GM12878 (cell line): ENCODE measurements at regions not wholly inside any gene's neighbourhood (a gene's known extent, or its start where the extent isn't known, plus 50 kb on each side); places are given as distances from the start of the nearest gene placed in this dataset.

Experiments used
- ATAC-seq: fragments of 200-7000 bp; cut with Tn5 transposase; 3 replicates; pipeline ENCODE4 v1.9.1; 2020; ENCODE audit warnings: mild to moderate bottlenecking, moderate library complexity
- BruUV-seq: library from RNA; stranded (reverse); fragments of 400-500 nt; replicated peaks from 2 replicates; lab custom pipeline; 2021; lab: Mats Ljungman, UMichigan
- CTCF ChIA-PET: fragments of 300-600 bp; sonication (Branson Sonifier 250); formaldehyde crosslinking; extraction: SDS; loops from one replicate; lab custom pipeline; 2021; ENCODE audit warnings: inconsistent platforms; lab: Yijun Ruan, JAX
- POLR2A ChIA-PET: fragments of 350-600 bp; formaldehyde crosslinking; extraction: SDS; loops from one replicate; lab custom pipeline; 2021; ENCODE audit warnings: inconsistent platforms; lab: Charles Lee
- RAD21 ChIA-PET: fragments of 300-600 bp; sonication (Branson Sonifier 250); formaldehyde crosslinking; loops from one replicate; lab custom pipeline; 2023; ENCODE audit warnings: antibody characterized with exemption; ENCODE audit not compliant: unreplicated experiment; lab: Charles Lee
- SMC1A ChIA-PET: fragments of 300-600 bp; sonication (Branson Sonifier 250); formaldehyde crosslinking; loops from one replicate; lab custom pipeline; 2023; ENCODE audit not compliant: unreplicated experiment, uncharacterized antibody; lab: Charles Lee
- DNase-seq: peaks from one replicate; pipeline ENCODE4 v3.0.0-alpha.2; 2011; ENCODE audit warnings: low read depth, low spot score
- FAIRE-seq: peaks from 3 replicates; lab custom pipeline; 2011; peaks lifted over from hg19 to GRCh38; lab: Jason Lieb, UNC
- H2AFZ ChIP-seq: 2 replicates; pipeline ENCODE4 v1.6.0; 2011; ENCODE audit warnings: low read depth, low read length, control low read depth; ENCODE audit not compliant: control insufficient read depth
- H3K27ac ChIP-seq: 2 replicates; pipeline ENCODE4 v1.5.1; 2011; ENCODE audit warnings: control low read depth; ENCODE audit not compliant: control insufficient read depth, insufficient read depth
- H3K27me3 ChIP-seq, 2 experiments: replicated peaks in 1 of 2; 2 replicates each; pipeline versions ENCODE4 v1.6.0 to v1.6.1; 2011; ENCODE audit warnings: low read length in 1 of 2; ENCODE audit not compliant: control insufficient read depth in 2 of 2, insufficient read depth in 2 of 2
- H3K36me3 ChIP-seq, 2 experiments: 2 replicates each; pipeline ENCODE4 v1.5.1; 2011; ENCODE audit warnings: low read length in 1 of 2; ENCODE audit not compliant: control insufficient read depth in 2 of 2, insufficient read depth in 2 of 2
- H3K4me1 ChIP-seq: 2 replicates; pipeline ENCODE4 v1.6.1; 2011; ENCODE audit warnings: mild to moderate bottlenecking, low read length, moderate library complexity, mixed read lengths; ENCODE audit not compliant: control insufficient read depth, insufficient read depth
- H3K4me2 ChIP-seq: 2 replicates; pipeline ENCODE4 v1.6.0; 2011; ENCODE audit warnings: control low read depth; ENCODE audit not compliant: control insufficient read depth, insufficient read depth
- H3K4me3 ChIP-seq: fragments of 200-600 bp; sonication (generic); 2 replicates; pipeline ENCODE4 v1.5.1; 2016
- H3K79me2 ChIP-seq: 2 replicates; pipeline ENCODE4 v1.6.0; 2011; ENCODE audit warnings: low read length; ENCODE audit not compliant: control insufficient read depth, insufficient read depth
- H3K9ac ChIP-seq: 2 replicates; pipeline ENCODE4 v1.8.0; 2011; ENCODE audit warnings: low read length, control low read depth, mixed read lengths; ENCODE audit not compliant: control insufficient read depth, insufficient read depth
- H3K9me3 ChIP-seq: replicated peaks from 3 replicates; pipeline ENCODE4 v1.5.1; 2011; ENCODE audit warnings: mild to moderate bottlenecking, low read length; ENCODE audit not compliant: control insufficient read depth, insufficient read depth
- H4K20me1 ChIP-seq: 2 replicates; pipeline ENCODE4 v1.6.0; 2011; ENCODE audit not compliant: control insufficient read depth, insufficient read depth
- BCL3 ChIP-seq: IDR thresholded peaks from 2 replicates; pipeline ENCODE4 v1.6.1; 2011; ENCODE audit warnings: borderline replicate concordance, low read depth, mild to moderate bottlenecking, moderate library complexity, low read length; ENCODE audit not compliant: insufficient read depth, poor library complexity, severe bottlenecking
- BHLHE40 ChIP-seq, 2 experiments: fragments of 450-650 bp in 1 of 2; IDR thresholded peaks; 2 replicates each; pipeline ENCODE4 v1.6.1; 2011 to 2017; ENCODE audit warnings: low read depth in 2 of 2, borderline replicate concordance in 1 of 2, improper control_type of control experiment in 1 of 2, low read length in 1 of 2, mild to moderate bottlenecking in 1 of 2
- CBX5 ChIP-seq: sonication (generic); IDR thresholded peaks from 2 replicates; pipeline ENCODE4 v1.6.1; 2016; ENCODE audit warnings: low read depth, moderate library complexity, mild to moderate bottlenecking, inconsistent platforms
- CREB1 ChIP-seq: IDR thresholded peaks from 2 replicates; pipeline ENCODE4 v1.6.1; 2012; ENCODE audit warnings: low read depth, mild to moderate bottlenecking, inconsistent platforms
- CREM ChIP-seq: IDR thresholded peaks from 2 replicates; pipeline ENCODE4 v1.6.1; 2014; ENCODE audit warnings: antibody characterized with exemption, low read depth
- ETV6 ChIP-seq, 2 experiments: fragments of 450-650 bp in 1 of 2; IDR thresholded peaks in 1 of 2; conservative IDR thresholded peaks in 1 of 2; 2 replicates each; pipeline ENCODE4 v1.6.1; 2014; ENCODE audit warnings: antibody characterized with exemption in 1 of 2, borderline replicate concordance in 1 of 2, low read depth in 1 of 2, mild to moderate bottlenecking in 1 of 2, moderate library complexity in 1 of 2
- FOXM1 ChIP-seq: IDR thresholded peaks from 2 replicates; pipeline ENCODE4 v1.6.1; 2012; ENCODE audit warnings: low read depth, mild to moderate bottlenecking, inconsistent platforms, low read length, moderate library complexity
- IKZF2 ChIP-seq, 2 experiments: fragments of 450-650 bp; IDR thresholded peaks; 2 replicates each; pipeline ENCODE4 v1.6.1; 2017; ENCODE audit warnings: mild to moderate bottlenecking in 2 of 2, moderate library complexity in 2 of 2
- IRF4 ChIP-seq: IDR thresholded peaks from 2 replicates; pipeline ENCODE4 v1.6.1; 2011; ENCODE audit warnings: low read depth, low read length
- JUNB ChIP-seq: IDR thresholded peaks from 2 replicates; pipeline ENCODE4 v1.6.1; 2016; ENCODE audit warnings: antibody characterized with exemption, mild to moderate bottlenecking
- NBN ChIP-seq: fragments of 450-650 bp; IDR thresholded peaks from 2 replicates; pipeline ENCODE4 v1.6.1; 2016
- PML ChIP-seq: IDR thresholded peaks from 2 replicates; pipeline ENCODE4 v1.6.1; 2012; ENCODE audit warnings: low read length, inconsistent platforms
- RELA ChIP-seq: fragments of 450-650 bp; IDR thresholded peaks from 2 replicates; pipeline ENCODE4 v1.8.0; 2014; ENCODE audit warnings: borderline replicate concordance; ENCODE audit not compliant: partially characterized antibody
- RUNX3 ChIP-seq: IDR thresholded peaks from 2 replicates; pipeline ENCODE4 v1.6.1; 2012; ENCODE audit warnings: low read length, inconsistent platforms
- SKIL ChIP-seq: fragments of 450-650 bp; IDR thresholded peaks from 2 replicates; pipeline ENCODE4 v1.6.1; 2017; ENCODE audit warnings: mild to moderate bottlenecking, low read depth, inconsistent platforms; ENCODE audit not compliant: poor library complexity, severe bottlenecking
- SREBF1 ChIP-seq: IDR thresholded peaks from 2 replicates; pipeline ENCODE4 v1.6.1; 2012; ENCODE audit warnings: mild to moderate bottlenecking, low read length
- TCF3 ChIP-seq: IDR thresholded peaks from 2 replicates; pipeline ENCODE4 v1.6.1; 2012; ENCODE audit warnings: low read depth, mild to moderate bottlenecking, low read length, borderline replicate concordance; ENCODE audit not compliant: insufficient read depth
- ZBED1 ChIP-seq: IDR thresholded peaks from 2 replicates; pipeline ENCODE4 v1.6.1; 2016; ENCODE audit warnings: borderline replicate concordance
- ZNF384 ChIP-seq: IDR thresholded peaks from 2 replicates; pipeline ENCODE4 v1.6.1; 2012; ENCODE audit warnings: low read depth, mild to moderate bottlenecking, low read length, improper control_type of control experiment, borderline replicate concordance
- WGBS: methylation state at CpG from one replicate; pipeline ENCODE4 v1.1.6; 2016; ENCODE audit warnings: low lambda C conversion rate; ENCODE audit not compliant: insufficient replicate concordance, insufficient coverage; ENCODE audit errors: missing lambda C conversion rate; 5-methylcytosine and 5-hydroxymethylcytosine counted together
- in situ Hi-C: fragments of 300-500 bp; cut with MboI; formaldehyde crosslinking; loops from 9 replicates; pipeline ENCODE4 v1.14.3; 2018; ENCODE audit warnings: mixed read lengths
- intact Hi-C: fragments of 100-400 bp; cut with micrococcal nuclease; formaldehyde crosslinking; loops from one replicate; pipeline ENCODE4 v1.14.2; 2022; ENCODE audit not compliant: unreplicated experiment
- TF ChIP-seq, protein P1 (sequence below): fragments of 150-350 bp; IDR thresholded peaks from 2 replicates; pipeline ENCODE4 v1.6.1; 2014; ENCODE audit warnings: mild to moderate bottlenecking, low read depth, low read length

GRCh38 chr5:5039918-5040317 lies 100.2 kb upstream of the ADAMTS16 start:
- no peaks in the 10 kb centered on the region for H3K27me3 ChIP-seq
- POLR2A ChIA-PET, result interaction anchor here (1.2 kb wide), 1 partner anchor 27 kb away, joined by 4 read pairs; no protein-coding TSS in a partner anchor
- no peak overlapping the region for H3K4me2 ChIP-seq
- no peak overlapping the region for H2AFZ ChIP-seq
- no peak overlapping the region for H3K27ac ChIP-seq
- intact Hi-C loops, result no loop called here
- H3K4me3 ChIP-seq, result no peak overlapping the region
- SMC1A ChIA-PET, result interaction anchor here (3.4 kb wide), 1 partner anchor 7 kb away, joined by 17 read pairs; no protein-coding TSS in a partner anchor
- ATAC-seq (no peak; the same call in 2 of the 3 replicates), DNase-seq (no peak), FAIRE-seq (no peak)
- no peaks in the 10 kb centered on the region for H3K79me2 ChIP-seq
- H3K4me1 ChIP-seq, result no peaks in the 10 kb centered on the region
- WGBS, result 4% methylated on average over 4 of the region's 4 CpGs
- CTCF ChIA-PET, result no interaction called here
- BruUV-seq, result no TSS peak
- H3K9ac ChIP-seq, result no peak overlapping the region
- no peaks in the 10 kb centered on the region for H4K20me1 ChIP-seq
- no peaks in the 10 kb centered on the region for H3K36me3 ChIP-seq
- in situ Hi-C loops, result no loop called here
- H3K9me3 ChIP-seq, result no peaks in the 10 kb centered on the region; the same call in 1 of the 3 replicates
- RAD21 ChIA-PET, result interaction anchor here (1.1 to 2.5 kb wide), 3 partner anchors 22 to 24 kb away, joined by 3 to 12 read pairs (median 4); no protein-coding TSS in a partner anchor
- TF ChIP-seq NBN (no peak), ZNF384 (no peak), PML (0 out of 2 replicates have a peak, but pooled peaks have one; percentile 25), FOXM1 (peak; percentile 81), RUNX3 (peak; percentile 89), ZBED1 (peak; percentile 64), IRF4 (peak; percentile 61; the same call in 1 of the 2 replicates), IKZF2 (IDR thresholded peaks at IDR 0.05) (no peak), CREM (peak; percentile 42; the same call in 1 of the 2 replicates), ETV6 (conservative IDR thresholded peaks at IDR 0.05 in 1 of 2, IDR thresholded peaks at IDR 0.05 in 1 of 2; ENCODE audit: borderline replicate concordance in 1 of 2, low read depth in 1 of 2) (no peak), TCF3 (no peak), RELA (no peak), CBX5 (0 out of 2 replicates have a peak, but pooled peaks have one; percentile 19), SREBF1 (no peak), BCL3 (peak; percentile 94), SKIL (no peak), CREB1 (peak; percentile 48; the same call in 1 of the 2 replicates), BHLHE40 (IDR thresholded peaks at IDR 0.05; ENCODE audit: borderline replicate concordance in 1 of 2, low read depth in 2 of 2, low read length in 1 of 2) (no peak), JUNB (peak; percentile 80)
- TF ChIP-seq, protein P1, sequence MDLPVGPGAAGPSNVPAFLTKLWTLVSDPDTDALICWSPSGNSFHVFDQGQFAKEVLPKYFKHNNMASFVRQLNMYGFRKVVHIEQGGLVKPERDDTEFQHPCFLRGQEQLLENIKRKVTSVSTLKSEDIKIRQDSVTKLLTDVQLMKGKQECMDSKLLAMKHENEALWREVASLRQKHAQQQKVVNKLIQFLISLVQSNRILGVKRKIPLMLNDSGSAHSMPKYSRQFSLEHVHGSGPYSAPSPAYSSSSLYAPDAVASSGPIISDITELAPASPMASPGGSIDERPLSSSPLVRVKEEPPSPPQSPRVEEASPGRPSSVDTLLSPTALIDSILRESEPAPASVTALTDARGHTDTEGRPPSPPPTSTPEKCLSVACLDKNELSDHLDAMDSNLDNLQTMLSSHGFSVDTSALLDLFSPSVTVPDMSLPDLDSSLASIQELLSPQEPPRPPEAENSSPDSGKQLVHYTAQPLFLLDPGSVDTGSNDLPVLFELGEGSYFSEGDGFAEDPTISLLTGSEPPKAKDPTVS, result no peak
